22Rv1 (cell line): ENCODE measurements at regions not wholly inside any gene's neighbourhood (a gene's known extent, or its start where the extent isn't known, plus 50 kb on each side); places are given as distances from the start of the nearest gene placed in this dataset.

Experiments used
- CTCF ChIP-seq: fragments of 450-650 bp; IDR thresholded peaks from 2 replicates; pipeline ENCODE4 v1.5.1; 2017; ENCODE audit warnings: mild to moderate bottlenecking
- ZFX ChIP-seq: fragments of 450-650 bp; IDR thresholded peaks from 2 replicates; pipeline ENCODE4 v1.6.1; 2017; ENCODE audit warnings: antibody characterized with exemption, borderline replicate concordance

- TF ChIP-seq CTCF = no peak
- TF ChIP-seq ZFX = no peak
These were observed 252.9 kb upstream of the XYLT1 start for GRCh38 chr16:17723531-17724134.
